Tibial artery (tissue), 4 donors: ENCODE measurements at regions not wholly inside any gene's neighbourhood (a gene's known extent, or its start where the extent isn't known, plus 50 kb on each side); places are given as distances from the start of the nearest gene placed in this dataset.

ENCODE experiments used
- DNase-seq, 2 donors: peaks; one replicate each; pipeline ENCODE4 v3.0.0-alpha.2; 2019
- H3K27ac ChIP-seq, 2 donors: fragments of 200-600 bp; sonication (generic) in 1 of 2; 1 replicate in 1 of 2; 2 replicates in 1 of 2; pipeline ENCODE4 v1.5.1; 2018 to 2019; ENCODE audit warnings: mild to moderate bottlenecking in 1 of 2
- H3K27me3 ChIP-seq, 2 donors: fragments of 200-600 bp; sonication (generic) in 1 of 2; one replicate each; pipeline versions ENCODE4 v1.5.1 to v1.6.0; 2016 to 2019
- H3K36me3 ChIP-seq, 3 donors: fragments of 200-600 bp; sonication (generic) in 2 of 3; one replicate each; pipeline ENCODE4 v1.5.1; 2016 to 2019; ENCODE audit warnings: mild to moderate bottlenecking in 2 of 3
- H3K4me1 ChIP-seq, 4 donors: fragments of 200-600 bp; sonication (generic) in 2 of 4; 1 replicate in 3 of 4; 2 replicates in 1 of 4; pipeline ENCODE4 v1.5.1; 2016 to 2019
- H3K4me3 ChIP-seq, 2 donors: fragments of 200-600 bp; sonication (generic) in 1 of 2; 1 replicate in 1 of 2; 2 replicates in 1 of 2; pipeline ENCODE4 v1.5.1; 2018 to 2019; ENCODE audit warnings: mild to moderate bottlenecking in 2 of 2
- H3K9me3 ChIP-seq, 3 donors: fragments of 200-600 bp; sonication (generic) in 1 of 3; one replicate each; pipeline ENCODE4 v1.5.1; 2016 to 2019
- intact Hi-C: fragments of 100-400 bp; cut with DNase I; formaldehyde crosslinking; loops from one replicate; pipeline ENCODE4 v1.15.0; 2023; ENCODE audit warnings: low total_unique reads
- TF ChIP-seq, protein P1 (sequence below), 2 experiments: fragments of 200-600 bp in 1 of 2; fragments of 450-650 bp in 1 of 2; IDR thresholded peaks; one replicate each; pipeline ENCODE4 v1.5.1; 2017 to 2019; ENCODE audit warnings: antibody characterized with exemption in 2 of 2, mild to moderate bottlenecking in 1 of 2, moderate library complexity in 1 of 2

DNA sequence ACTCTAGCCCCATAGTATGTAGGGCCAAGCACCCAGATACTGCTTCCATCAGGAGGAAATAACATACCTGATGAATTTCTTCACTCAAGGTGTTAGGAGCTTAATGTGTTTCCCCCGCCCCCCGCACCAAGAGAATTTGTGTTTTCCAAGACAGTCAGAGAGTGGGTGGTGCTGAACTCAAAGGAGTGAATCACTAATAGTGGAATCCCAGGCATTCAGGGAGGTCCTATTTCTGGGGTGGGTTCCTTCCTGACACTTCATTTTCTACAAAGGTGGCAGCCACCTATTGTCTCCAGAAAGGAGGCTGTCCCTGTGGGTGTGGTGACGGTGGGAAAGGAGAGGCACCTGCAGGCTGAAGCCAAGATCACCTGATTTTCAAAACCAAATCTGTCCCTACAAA lies 50.8 kb upstream of the ELF5 start:
- TF ChIP-seq, protein P1, sequence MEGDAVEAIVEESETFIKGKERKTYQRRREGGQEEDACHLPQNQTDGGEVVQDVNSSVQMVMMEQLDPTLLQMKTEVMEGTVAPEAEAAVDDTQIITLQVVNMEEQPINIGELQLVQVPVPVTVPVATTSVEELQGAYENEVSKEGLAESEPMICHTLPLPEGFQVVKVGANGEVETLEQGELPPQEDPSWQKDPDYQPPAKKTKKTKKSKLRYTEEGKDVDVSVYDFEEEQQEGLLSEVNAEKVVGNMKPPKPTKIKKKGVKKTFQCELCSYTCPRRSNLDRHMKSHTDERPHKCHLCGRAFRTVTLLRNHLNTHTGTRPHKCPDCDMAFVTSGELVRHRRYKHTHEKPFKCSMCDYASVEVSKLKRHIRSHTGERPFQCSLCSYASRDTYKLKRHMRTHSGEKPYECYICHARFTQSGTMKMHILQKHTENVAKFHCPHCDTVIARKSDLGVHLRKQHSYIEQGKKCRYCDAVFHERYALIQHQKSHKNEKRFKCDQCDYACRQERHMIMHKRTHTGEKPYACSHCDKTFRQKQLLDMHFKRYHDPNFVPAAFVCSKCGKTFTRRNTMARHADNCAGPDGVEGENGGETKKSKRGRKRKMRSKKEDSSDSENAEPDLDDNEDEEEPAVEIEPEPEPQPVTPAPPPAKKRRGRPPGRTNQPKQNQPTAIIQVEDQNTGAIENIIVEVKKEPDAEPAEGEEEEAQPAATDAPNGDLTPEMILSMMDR (IDR thresholded peaks at IDR 0.05), result no peak
- no peaks in the 10 kb centered on the region for H3K9me3 ChIP-seq
- no peak overlapping the region for H3K4me3 ChIP-seq
- intact Hi-C loops, result no loop called here
- H3K27me3 ChIP-seq, result peaks cover 0 to 5% of the 10 kb centered on the region in 2 donors
- no peak overlapping the region for H3K27ac ChIP-seq
- DNase-seq, result no peak
- H3K4me1 ChIP-seq, result no peaks in the 10 kb centered on the region
- no peaks in the 10 kb centered on the region for H3K36me3 ChIP-seq

DNA sequence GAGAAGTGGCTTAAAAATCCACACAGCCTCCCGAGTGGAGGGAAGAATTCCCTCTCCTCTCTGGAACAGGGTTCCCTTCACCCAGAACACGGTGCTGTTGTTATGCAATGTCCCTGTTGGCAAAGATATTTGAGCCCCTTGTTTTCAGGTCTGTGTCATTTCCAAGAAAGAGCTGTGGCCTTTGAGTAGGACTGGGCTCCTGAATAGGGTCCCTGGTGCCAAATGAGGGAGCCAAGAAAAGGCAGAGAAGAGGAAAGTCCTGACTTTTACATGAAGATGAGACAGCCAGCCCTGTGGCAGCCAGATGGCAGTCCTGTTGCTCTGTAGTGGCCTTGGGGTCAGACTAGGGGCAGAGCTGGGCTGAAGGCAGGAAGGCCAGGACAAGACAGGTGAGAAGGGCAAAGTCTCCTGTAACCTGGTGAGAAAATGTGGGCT lies 51.2 kb upstream of the ELF5 start:
- no peaks in the 10 kb centered on the region for H3K36me3 ChIP-seq
- intact Hi-C loops, result no loop called here
- DNase-seq, result peak in 1 of 2 donors; percentile 41
- H3K4me3 ChIP-seq, result no peak overlapping the region
- H3K4me1 ChIP-seq, result no peaks in the 10 kb centered on the region
- H3K27ac ChIP-seq, result no peak overlapping the region
- peaks cover 0 to 5% of the 10 kb centered on the region in 2 donors for H3K27me3 ChIP-seq
- H3K9me3 ChIP-seq, result no peaks in the 10 kb centered on the region
- TF ChIP-seq, protein P1 (IDR thresholded peaks at IDR 0.05), result no peak

DNA sequence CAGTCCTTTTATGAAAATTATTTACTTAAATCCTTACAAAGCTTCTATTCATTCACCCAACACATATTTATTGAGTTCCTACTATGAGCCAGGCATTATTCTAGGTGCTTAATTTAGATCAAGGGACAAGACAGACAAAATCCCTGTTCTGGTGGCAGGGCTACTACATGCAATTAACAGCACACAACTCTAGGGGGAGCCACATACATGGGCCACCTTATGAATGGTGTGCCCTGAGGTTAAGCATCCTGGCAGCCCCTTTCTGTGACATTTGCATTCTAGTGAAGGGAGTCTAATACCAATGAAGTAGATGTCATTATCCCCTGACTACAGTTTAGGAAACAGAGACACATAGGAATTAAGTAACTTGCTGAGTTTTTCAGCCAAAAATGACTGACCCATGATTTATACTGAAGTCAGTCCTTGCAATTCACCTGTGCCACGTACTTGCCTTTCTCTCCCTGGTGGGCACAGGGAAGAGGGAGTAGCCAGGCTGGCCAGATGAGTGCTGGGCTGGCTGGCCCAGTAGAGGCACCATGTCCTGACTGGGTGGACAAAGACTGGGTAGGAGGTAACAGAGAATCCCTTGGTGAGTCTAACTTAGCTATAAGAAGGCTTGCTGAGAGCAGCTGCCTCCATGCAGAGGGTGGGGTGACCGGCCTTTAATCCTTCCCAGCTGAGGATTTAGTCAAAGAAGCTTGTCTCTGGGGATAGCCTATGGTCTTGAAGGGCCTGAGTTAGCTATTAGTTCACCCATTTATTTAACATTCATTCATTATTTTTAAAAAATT lies 52.0 kb upstream of the ELF5 start:
- TF ChIP-seq, protein P1 (IDR thresholded peaks at IDR 0.05), result no peak
- Histone ChIP-seq H3K36me3 (no peaks in the 10 kb centered on the region), H3K27me3 (peaks cover 0 to 6% of the 10 kb centered on the region in 2 donors), H3K27ac (no peak overlapping the region), H3K4me3 (no peak overlapping the region), H3K4me1 (no peaks in the 10 kb centered on the region), H3K9me3 (no peaks in the 10 kb centered on the region)
- intact Hi-C loops, result no loop called here
- DNase-seq, result no peak

DNA sequence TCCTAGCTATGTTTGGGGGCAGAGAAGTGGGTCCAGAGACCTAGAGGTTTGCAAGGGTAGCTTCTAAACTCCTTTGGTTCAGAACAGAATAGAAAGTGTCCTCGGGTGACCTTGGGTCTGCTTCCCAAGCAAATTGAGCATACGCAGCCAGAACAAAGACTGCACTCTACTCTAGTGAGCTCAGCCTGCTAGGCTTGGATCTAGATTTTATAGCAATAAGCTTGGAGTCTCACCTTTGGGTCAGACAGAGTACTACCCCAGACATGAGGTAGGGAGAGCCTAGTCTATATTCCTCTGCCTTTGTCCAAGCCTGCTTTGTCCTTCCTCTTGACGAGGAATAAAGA lies 52.6 kb upstream of the ELF5 start:
- Histone ChIP-seq H3K4me3 (no peak overlapping the region), H3K4me1 (no peaks in the 10 kb centered on the region), H3K27me3 (peaks cover 0 to 6% of the 10 kb centered on the region in 2 donors), H3K9me3 (no peaks in the 10 kb centered on the region), H3K36me3 (no peaks in the 10 kb centered on the region), H3K27ac (no peak overlapping the region)
- DNase-seq, result no peak
- intact Hi-C loops, result no loop called here
- TF ChIP-seq, protein P1 (IDR thresholded peaks at IDR 0.05), result no peak

DNA sequence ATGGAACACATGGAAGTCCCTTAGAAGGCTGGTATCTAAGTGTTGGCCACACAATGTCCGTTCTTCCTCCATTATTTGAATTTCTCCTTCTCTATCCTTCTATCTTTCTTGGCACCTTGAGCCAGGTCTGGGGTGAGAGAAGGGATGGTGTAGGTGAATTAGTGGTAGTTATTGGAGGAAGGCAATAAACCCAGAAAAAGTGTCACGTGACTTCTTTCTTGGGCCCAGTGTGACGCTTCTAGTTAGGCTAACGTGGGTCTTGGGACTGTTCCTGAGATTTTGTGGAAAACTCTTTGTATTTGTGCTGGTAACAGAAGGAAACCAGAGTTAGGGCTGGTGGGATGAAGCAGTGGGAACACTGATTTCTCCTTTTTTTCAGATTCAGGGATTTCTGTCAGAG lies 53.1 kb upstream of the ELF5 start:
- Histone ChIP-seq H3K27me3 (peaks cover 0 to 6% of the 10 kb centered on the region in 2 donors), H3K27ac (no peak overlapping the region), H3K4me3 (no peak overlapping the region), H3K36me3 (no peaks in the 10 kb centered on the region), H3K9me3 (no peaks in the 10 kb centered on the region), H3K4me1 (no peaks in the 10 kb centered on the region)
- DNase-seq, result no peak
- TF ChIP-seq, protein P1 (IDR thresholded peaks at IDR 0.05), result no peak
- intact Hi-C loops, result no loop called here
